DOHH2 (cell line): ENCODE measurements at regions not wholly inside any gene's neighbourhood (a gene's known extent, or its start where the extent isn't known, plus 50 kb on each side); places are given as distances from the start of the nearest gene placed in this dataset.

ENCODE experiments used
- CTCF ChIP-seq: fragments of 200-600 bp; sonication (generic); IDR thresholded peaks from one replicate; pipeline ENCODE4 v1.5.1; 2014; ENCODE audit warnings: antibody characterized with exemption, mild to moderate bottlenecking, low read depth, low read length; ENCODE audit not compliant: poor library complexity, severe bottlenecking
- EZH2phosphoT487 ChIP-seq: fragments of 200-600 bp; sonication (generic); IDR thresholded peaks from 2 replicates; pipeline ENCODE4 v1.6.1; 2017; ENCODE audit warnings: borderline replicate concordance, mild to moderate bottlenecking, antibody characterized with exemption, low read length, moderate library complexity, mixed read lengths

GRCh38 chrX:43106009-43106408, 328.0 kb upstream of the PPP1R2C start:
- TF ChIP-seq CTCF (no peak), EZH2phosphoT487 (no peak)
